Lung (tissue), 11 donors: ENCODE measurements at regions not wholly inside any gene's neighbourhood (a gene's known extent, or its start where the extent isn't known, plus 50 kb on each side); places are given as distances from the start of the nearest gene placed in this dataset.

ENCODE experiments used
- ATAC-seq: fragments of 200-7000 bp; cut with Tn5 transposase; one replicate; pipeline ENCODE4 v1.9.1; 2020; ENCODE audit warnings: moderate number of reproducible peaks; ENCODE audit not compliant: insufficient read depth, low FRiP score
- DNase-seq, 3 donors: peaks; one replicate each; pipeline ENCODE4 v3.0.0-alpha.2; 2013 to 2017
- H3K27ac ChIP-seq, 2 donors: one replicate each; pipeline ENCODE4 v1.5.1; 2013; ENCODE audit warnings: mild to moderate bottlenecking in 2 of 2, moderate library complexity in 2 of 2, control low read depth in 1 of 2, inconsistent platforms in 1 of 2, low read depth in 1 of 2, low read length in 1 of 2
- H3K27me3 ChIP-seq, 3 donors: one replicate each; pipeline ENCODE4 v1.5.1; 2013; ENCODE audit warnings: low read length in 2 of 3; ENCODE audit not compliant: control insufficient read depth in 3 of 3, insufficient read depth in 3 of 3
- H3K36me3 ChIP-seq, 4 donors: one replicate each; pipeline ENCODE4 v1.5.1; 2013; ENCODE audit warnings: low read length in 4 of 4, mild to moderate bottlenecking in 1 of 4, moderate library complexity in 1 of 4; ENCODE audit not compliant: control insufficient read depth in 4 of 4, insufficient read depth in 4 of 4
- H3K4me1 ChIP-seq, 5 donors: one replicate each; pipeline ENCODE4 v1.5.1; 2013; ENCODE audit warnings: low read length in 5 of 5, mild to moderate bottlenecking in 2 of 5, moderate library complexity in 1 of 5; ENCODE audit not compliant: control insufficient read depth in 5 of 5, insufficient read depth in 5 of 5
- H3K4me3 ChIP-seq: one replicate; pipeline ENCODE4 v1.5.1; 2013; ENCODE audit warnings: mild to moderate bottlenecking, control low read depth, moderate library complexity
- H3K9ac ChIP-seq, 2 donors: one replicate each; pipeline ENCODE4 v1.5.1; 2013; ENCODE audit warnings: low read length in 2 of 2, control low read depth in 1 of 2; ENCODE audit not compliant: insufficient read depth in 1 of 2
- H3K9me3 ChIP-seq, 4 donors: one replicate each; pipeline ENCODE4 v1.5.1; 2013; ENCODE audit warnings: low read length in 3 of 4, mild to moderate bottlenecking in 1 of 4, moderate library complexity in 1 of 4; ENCODE audit not compliant: control insufficient read depth in 4 of 4, insufficient read depth in 3 of 4
- WGBS, 2 donors: extraction: QIAGEN DNeasy Blood & Tissue Kit; methylation state at CpG; one replicate each; pipeline ENCODE4 v1.1.7; 2013; 5-methylcytosine and 5-hydroxymethylcytosine counted together
- TF ChIP-seq, protein P1 (sequence below): IDR thresholded peaks from 2 replicates; pipeline ENCODE4 v1.5.1; 2012; ENCODE audit warnings: mild to moderate bottlenecking; ENCODE audit errors: control extremely low read depth, extremely low read depth
- donor health status: control.
- donor health status: control.
- donor health status: Bipolar disorder and iron deficiency.
- donor health status: healthy.
- donor health status: DM: yes; HTN: yes; CAD: no.

DNA sequence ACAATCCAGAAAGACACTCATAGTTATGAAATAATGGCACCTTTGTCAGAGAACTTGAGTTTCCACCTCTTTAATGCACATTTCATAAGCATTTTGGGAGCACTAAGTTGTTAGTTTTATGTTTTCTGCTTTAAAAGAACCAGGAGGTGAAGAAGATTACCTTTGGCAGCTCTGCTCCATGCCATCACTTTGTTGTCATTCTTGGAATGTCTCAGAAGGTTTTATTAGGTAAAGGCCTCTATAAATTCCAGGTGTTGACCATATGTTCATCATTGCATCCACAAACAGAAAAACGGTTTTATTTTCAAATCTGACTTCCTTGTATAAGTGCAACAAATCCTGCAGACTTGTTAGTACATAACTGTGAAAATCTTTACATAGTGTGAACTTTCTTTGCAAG, 424.8 kb downstream of the MDFIC start:
- Histone ChIP-seq H3K9ac (no peak overlapping the region), H3K36me3 (no peaks in the 10 kb centered on the region), H3K9me3 (no peaks in the 10 kb centered on the region), H3K4me1 (no peaks in the 10 kb centered on the region), H3K4me3 (no peak overlapping the region), H3K27ac (no peak overlapping the region), H3K27me3 (no peaks in the 10 kb centered on the region)
- 56 to 77% methylated on average over 1 of the region's 1 CpG for WGBS, 2 donors
- DNase-seq = no peak
- ATAC-seq = no peak
- TF ChIP-seq, protein P1, sequence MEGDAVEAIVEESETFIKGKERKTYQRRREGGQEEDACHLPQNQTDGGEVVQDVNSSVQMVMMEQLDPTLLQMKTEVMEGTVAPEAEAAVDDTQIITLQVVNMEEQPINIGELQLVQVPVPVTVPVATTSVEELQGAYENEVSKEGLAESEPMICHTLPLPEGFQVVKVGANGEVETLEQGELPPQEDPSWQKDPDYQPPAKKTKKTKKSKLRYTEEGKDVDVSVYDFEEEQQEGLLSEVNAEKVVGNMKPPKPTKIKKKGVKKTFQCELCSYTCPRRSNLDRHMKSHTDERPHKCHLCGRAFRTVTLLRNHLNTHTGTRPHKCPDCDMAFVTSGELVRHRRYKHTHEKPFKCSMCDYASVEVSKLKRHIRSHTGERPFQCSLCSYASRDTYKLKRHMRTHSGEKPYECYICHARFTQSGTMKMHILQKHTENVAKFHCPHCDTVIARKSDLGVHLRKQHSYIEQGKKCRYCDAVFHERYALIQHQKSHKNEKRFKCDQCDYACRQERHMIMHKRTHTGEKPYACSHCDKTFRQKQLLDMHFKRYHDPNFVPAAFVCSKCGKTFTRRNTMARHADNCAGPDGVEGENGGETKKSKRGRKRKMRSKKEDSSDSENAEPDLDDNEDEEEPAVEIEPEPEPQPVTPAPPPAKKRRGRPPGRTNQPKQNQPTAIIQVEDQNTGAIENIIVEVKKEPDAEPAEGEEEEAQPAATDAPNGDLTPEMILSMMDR = no peak

DNA sequence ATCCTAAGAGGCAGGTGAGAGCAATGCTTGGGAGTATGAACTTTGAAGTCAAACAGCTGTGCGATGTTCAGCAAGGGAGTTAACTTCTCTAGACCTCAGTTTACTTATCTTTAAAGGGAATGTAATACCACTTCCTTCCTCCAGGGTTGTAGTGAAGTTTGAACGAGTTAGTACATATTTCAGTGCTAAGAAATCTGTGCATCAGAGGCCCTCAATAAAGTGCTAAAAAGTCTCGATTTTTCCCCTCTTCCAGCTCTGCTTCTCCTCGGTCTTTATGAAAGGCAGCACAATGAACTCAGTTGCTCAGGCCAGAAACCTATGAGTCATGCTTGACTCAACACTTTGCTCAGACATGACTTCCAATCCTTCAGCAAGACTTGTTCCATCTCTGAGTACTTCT, 418.9 kb downstream of the MDFIC start:
- ATAC-seq (no peak), DNase-seq (no peak)
- TF ChIP-seq, protein P1 = no peak
- Histone ChIP-seq H3K27me3 (no peaks in the 10 kb centered on the region), H3K9me3 (no peaks in the 10 kb centered on the region), H3K36me3 (no peaks in the 10 kb centered on the region), H3K4me1 (no peaks in the 10 kb centered on the region), H3K4me3 (no peak overlapping the region), H3K9ac (no peak overlapping the region), H3K27ac (no peak overlapping the region)
- WGBS, 2 donors = 81 to 83% methylated on average over 4 of the region's 4 CpGs

DNA sequence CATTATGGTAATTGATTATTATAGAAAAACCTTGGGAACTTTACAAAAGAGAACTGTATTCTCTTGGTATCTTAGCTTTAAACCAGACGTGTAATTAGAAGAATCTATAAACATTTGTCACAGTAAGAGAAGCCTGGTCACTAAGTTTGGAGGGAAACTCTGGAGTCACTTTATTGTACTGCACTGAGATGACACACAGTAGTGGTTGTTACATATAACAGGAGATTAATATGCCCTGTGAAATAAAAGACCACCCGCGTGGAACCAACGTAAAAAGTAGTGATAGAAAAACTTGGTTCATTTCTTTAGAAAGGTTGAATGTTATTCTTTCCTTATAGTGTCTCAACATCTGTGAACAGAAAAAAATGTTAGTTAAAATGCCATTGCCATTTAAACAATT, 416.1 kb downstream of the MDFIC start:
- H3K27ac ChIP-seq = no peak overlapping the region
- DNase-seq (no peak), ATAC-seq (no peak)
- no peaks in the 10 kb centered on the region for H3K9me3 ChIP-seq
- no peaks in the 10 kb centered on the region for H3K4me1 ChIP-seq
- no peak overlapping the region for H3K4me3 ChIP-seq
- 90 to 92% methylated on average over 4 of the region's 4 CpGs for WGBS, 2 donors
- TF ChIP-seq, protein P1 = no peak
- no peaks in the 10 kb centered on the region for H3K36me3 ChIP-seq
- no peaks in the 10 kb centered on the region for H3K27me3 ChIP-seq
- no peak overlapping the region for H3K9ac ChIP-seq

DNA sequence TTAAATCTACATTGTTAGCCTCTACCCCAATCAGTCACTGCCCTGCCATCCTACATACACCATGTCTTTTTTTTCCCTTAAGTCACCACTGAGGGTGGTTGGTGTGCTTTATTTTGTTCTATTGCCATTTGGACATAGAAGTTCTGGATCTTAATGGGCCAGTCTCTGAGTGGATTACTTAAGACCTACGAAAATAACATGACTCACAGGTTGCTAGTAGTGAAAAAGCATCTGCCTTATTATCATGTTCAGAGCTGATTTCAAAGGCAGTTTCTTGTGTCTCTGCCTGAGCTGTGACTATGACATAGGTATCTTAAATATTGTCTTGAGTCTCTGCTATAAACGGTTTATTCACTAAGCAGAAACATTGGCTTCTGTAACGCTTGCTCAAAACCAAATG, 410.8 kb downstream of the MDFIC start:
- Histone ChIP-seq H3K9ac (no peak overlapping the region), H3K9me3 (no peaks in the 10 kb centered on the region), H3K27ac (no peak overlapping the region), H3K27me3 (no peaks in the 10 kb centered on the region), H3K4me3 (no peak overlapping the region), H3K4me1 (no peaks in the 10 kb centered on the region), H3K36me3 (no peaks in the 10 kb centered on the region)
- DNase-seq (no peak), ATAC-seq (no peak)
- TF ChIP-seq, protein P1 = no peak
- 84 to 88% methylated on average over 3 of the region's 3 CpGs for WGBS, 2 donors
